GM21619 (cell line): ENCODE measurements at regions not wholly inside any gene's neighbourhood (a gene's known extent, or its start where the extent isn't known, plus 50 kb on each side); places are given as distances from the start of the nearest gene placed in this dataset.

Experiments
- ATAC-seq: cut with Tn5 transposase; IDR thresholded peaks from one replicate; pipeline ENCODE4 v1.9.1; 2021; ENCODE audit not compliant: unreplicated experiment

GRCh38 chr20:24862606-24863005, 86.5 kb upstream of the CST7 start:
- ATAC-seq, result no peak

- no peak for ATAC-seq
Measured at GRCh38 chr20:24863356-24863755, 85.7 kb upstream of the CST7 start.

- no peak for ATAC-seq
Measured at GRCh38 chr20:24866008-24866407, 83.1 kb upstream of the CST7 start.

GRCh38 chr20:24866742-24867141, 82.3 kb upstream of the CST7 start:
- no peak for ATAC-seq

GRCh38 chr20:24867556-24867955, 81.5 kb upstream of the CST7 start:
- ATAC-seq, result no peak

- ATAC-seq, result no peak
Measured at GRCh38 chr20:24868396-24868927, 80.6 kb upstream of the CST7 start.

GRCh38 chr20:24868959-24869358, 80.1 kb upstream of the CST7 start:
- no peak for ATAC-seq

GRCh38 chr20:24870057-24870456, 79.0 kb upstream of the CST7 start:
- no peak for ATAC-seq

GRCh38 chr20:24870881-24871280, 78.2 kb upstream of the CST7 start:
- ATAC-seq, result peak; percentile 48

- ATAC-seq, result no peak
Measured at GRCh38 chr20:24871480-24872213, 77.4 kb upstream of the CST7 start.

- ATAC-seq, result peak; percentile 32
Measured at GRCh38 chr20:24872291-24873024, 76.6 kb upstream of the CST7 start.

- ATAC-seq, result peak; percentile 6
Measured at GRCh38 chr20:24873025-24873620, 75.9 kb upstream of the CST7 start.

GRCh38 chr20:24875078-24875477, 74.0 kb upstream of the CST7 start:
- ATAC-seq, result no peak

- no peak for ATAC-seq
Measured at GRCh38 chr20:24877652-24878051, 71.4 kb upstream of the CST7 start.

GRCh38 chr20:24878657-24879056, 70.4 kb upstream of the CST7 start:
- no peak for ATAC-seq

GRCh38 chr20:24879875-24880274, 69.2 kb upstream of the CST7 start:
- no peak for ATAC-seq

- no peak for ATAC-seq
Measured at GRCh38 chr20:24880356-24880755, 68.7 kb upstream of the CST7 start.

GRCh38 chr20:24890286-24890685, 58.8 kb upstream of the CST7 start:
- no peak for ATAC-seq

- no peak for ATAC-seq
Measured at GRCh38 chr20:24891546-24892393, 57.3 kb upstream of the CST7 start.

- no peak for ATAC-seq
Measured at GRCh38 chr20:24892522-24892921, 56.5 kb upstream of the CST7 start.

- no peak for ATAC-seq
Measured at GRCh38 chr20:24892931-24893330, 56.1 kb upstream of the CST7 start.
